K562 (cell line): ENCODE measurements at regions not wholly inside any gene's neighbourhood (a gene's known extent, or its start where the extent isn't known, plus 50 kb on each side); places are given as distances from the start of the nearest gene placed in this dataset.

ENCODE experiments used
- CC2D1A ChIP-seq: fragments of 450-650 bp; IDR thresholded peaks from 2 replicates; pipeline ENCODE4 v1.6.1; 2017; ENCODE audit warnings: mild to moderate bottlenecking
- CXXC5 ChIP-seq: fragments of 250-450 bp; sonication (Bioruptor Pico); IDR thresholded peaks from 2 replicates; pipeline ENCODE4 v1.8.0; 2022; ENCODE audit warnings: inconsistent platforms, mild to moderate bottlenecking, moderate library complexity
- FOXP1 ChIP-seq: sonication (generic); formaldehyde crosslinking; IDR thresholded peaks from 2 replicates; pipeline ENCODE4 v1.8.0; 2022; ENCODE audit warnings: mild to moderate bottlenecking, missing genetic modification reagents
- PHF21A ChIP-seq: fragments of 450-650 bp; IDR thresholded peaks from 2 replicates; pipeline ENCODE4 v1.6.1; 2017; ENCODE audit warnings: low read depth, borderline replicate concordance
- SNRNP70 ChIP-seq: fragments of 200-400 bp; formaldehyde crosslinking; optimal IDR thresholded peaks from 2 replicates; pipeline ENCODE3; 2017; ENCODE audit warnings: low read depth, low read length
- TBP ChIP-seq: optimal IDR thresholded peaks from 2 replicates; pipeline ENCODE3; 2011; ENCODE audit warnings: low read depth, low read length, improper control_type of control experiment
- TFAP4 ChIP-seq: sonication (generic); formaldehyde crosslinking; IDR thresholded peaks from 2 replicates; pipeline ENCODE4 v1.8.0; 2022; ENCODE audit warnings: missing genetic modification reagents, mild to moderate bottlenecking, moderate library complexity, borderline replicate concordance
- TSHZ1 ChIP-seq: fragments of 250-450 bp; sonication (Bioruptor Pico); IDR thresholded peaks from 2 replicates; pipeline ENCODE4 v1.4.0; 2020; ENCODE audit warnings: mild to moderate bottlenecking, moderate library complexity
- WHSC1 ChIP-seq: IDR thresholded peaks from one replicate; pipeline ENCODE4 v1.6.1; 2012; ENCODE audit warnings: low read length, control low read depth, inconsistent platforms
- ZC3H8 ChIP-seq: fragments of 450-650 bp; IDR thresholded peaks from 2 replicates; pipeline ENCODE4 v1.6.1; 2017
- ZNF589 ChIP-seq: fragments of 200-800 bp; sonication (Bioruptor generic); IDR thresholded peaks from 2 replicates; pipeline ENCODE4 v1.6.1; 2016; ENCODE audit warnings: low read depth, missing genetic modification characterization, missing compliant biosample characterization
- ZNF707 ChIP-seq: fragments of 250-450 bp; sonication (Bioruptor Pico); conservative IDR thresholded peaks from 2 replicates; pipeline ENCODE4 v1.8.0; 2022; ENCODE audit warnings: inconsistent platforms, mild to moderate bottlenecking, moderate library complexity
- ZNF766 ChIP-seq: fragments of 200-800 bp; sonication (Bioruptor generic); conservative IDR thresholded peaks from 2 replicates; pipeline ENCODE4 v1.6.1; 2016; ENCODE audit warnings: missing genetic modification characterization, missing compliant biosample characterization
- TF ChIP-seq, protein P1 (sequence below): sonication (generic); formaldehyde crosslinking; IDR thresholded peaks from 2 replicates; pipeline ENCODE4 v1.8.0; 2023; ENCODE audit warnings: missing genetic modification reagents, mild to moderate bottlenecking, borderline replicate concordance

DNA sequence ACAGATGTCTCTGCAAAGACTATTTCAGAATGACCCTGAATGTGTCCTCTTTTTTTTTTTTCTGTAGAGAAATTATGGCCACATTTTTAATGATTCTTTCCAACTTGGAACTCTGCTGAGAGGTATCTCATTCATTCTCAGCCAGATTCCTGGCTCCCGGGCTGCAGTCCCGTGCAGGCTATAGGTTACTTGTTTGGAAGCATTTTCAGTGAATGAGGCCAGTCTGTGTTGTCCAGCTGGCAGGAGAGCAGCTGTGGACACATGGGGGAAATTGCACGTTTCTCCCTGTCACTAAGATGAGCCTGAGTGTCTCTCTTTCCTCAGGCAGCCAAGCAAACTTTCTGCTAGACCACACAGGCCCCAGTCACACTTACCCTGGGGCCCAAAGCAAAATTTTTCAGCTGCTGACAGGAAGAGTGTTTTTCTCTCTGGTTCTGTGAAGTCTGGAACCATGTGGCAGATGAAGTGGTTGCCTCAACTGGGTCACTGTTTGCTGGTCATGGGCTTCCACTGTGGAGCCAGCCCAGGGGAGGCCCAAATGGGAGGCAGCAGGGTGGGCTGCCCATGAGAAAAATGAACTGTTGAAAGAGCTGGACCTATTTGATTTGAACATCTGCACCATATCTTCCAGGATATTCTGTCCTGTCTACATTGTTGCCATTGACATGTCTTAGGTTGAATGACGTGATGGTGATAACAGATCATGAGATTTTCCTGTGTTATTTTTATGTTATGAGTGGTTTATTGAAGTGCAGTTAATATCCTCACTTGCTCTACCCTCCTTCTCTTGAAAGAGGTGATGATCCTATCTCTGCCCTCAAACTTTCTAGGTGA lies 431.2 kb downstream of the LPIN1 start (continued):
- TF ChIP-seq TSHZ1 (CRISPR knock-in tag) (no peak), FOXP1 (CRISPR knock-in tag) (0 out of 2 replicates have a peak, but pooled peaks have one; percentile 6), ZC3H8 (no peak), ZNF589 (CRISPR knock-in tag) (no peak; the same call in 1 of the 2 replicates), ZNF766 (CRISPR knock-in tag) (peak; percentile 54; the same call in 1 of the 2 replicates), CC2D1A (no peak), CXXC5 (no peak), TBP (no peak), TFAP4 (CRISPR knock-in tag) (no peak; the same call in 1 of the 2 replicates), SNRNP70 (no peak), ZNF707 (CRISPR knock-in tag) (no peak), PHF21A (no peak), WHSC1 (no peak)
- TF ChIP-seq, protein P1, sequence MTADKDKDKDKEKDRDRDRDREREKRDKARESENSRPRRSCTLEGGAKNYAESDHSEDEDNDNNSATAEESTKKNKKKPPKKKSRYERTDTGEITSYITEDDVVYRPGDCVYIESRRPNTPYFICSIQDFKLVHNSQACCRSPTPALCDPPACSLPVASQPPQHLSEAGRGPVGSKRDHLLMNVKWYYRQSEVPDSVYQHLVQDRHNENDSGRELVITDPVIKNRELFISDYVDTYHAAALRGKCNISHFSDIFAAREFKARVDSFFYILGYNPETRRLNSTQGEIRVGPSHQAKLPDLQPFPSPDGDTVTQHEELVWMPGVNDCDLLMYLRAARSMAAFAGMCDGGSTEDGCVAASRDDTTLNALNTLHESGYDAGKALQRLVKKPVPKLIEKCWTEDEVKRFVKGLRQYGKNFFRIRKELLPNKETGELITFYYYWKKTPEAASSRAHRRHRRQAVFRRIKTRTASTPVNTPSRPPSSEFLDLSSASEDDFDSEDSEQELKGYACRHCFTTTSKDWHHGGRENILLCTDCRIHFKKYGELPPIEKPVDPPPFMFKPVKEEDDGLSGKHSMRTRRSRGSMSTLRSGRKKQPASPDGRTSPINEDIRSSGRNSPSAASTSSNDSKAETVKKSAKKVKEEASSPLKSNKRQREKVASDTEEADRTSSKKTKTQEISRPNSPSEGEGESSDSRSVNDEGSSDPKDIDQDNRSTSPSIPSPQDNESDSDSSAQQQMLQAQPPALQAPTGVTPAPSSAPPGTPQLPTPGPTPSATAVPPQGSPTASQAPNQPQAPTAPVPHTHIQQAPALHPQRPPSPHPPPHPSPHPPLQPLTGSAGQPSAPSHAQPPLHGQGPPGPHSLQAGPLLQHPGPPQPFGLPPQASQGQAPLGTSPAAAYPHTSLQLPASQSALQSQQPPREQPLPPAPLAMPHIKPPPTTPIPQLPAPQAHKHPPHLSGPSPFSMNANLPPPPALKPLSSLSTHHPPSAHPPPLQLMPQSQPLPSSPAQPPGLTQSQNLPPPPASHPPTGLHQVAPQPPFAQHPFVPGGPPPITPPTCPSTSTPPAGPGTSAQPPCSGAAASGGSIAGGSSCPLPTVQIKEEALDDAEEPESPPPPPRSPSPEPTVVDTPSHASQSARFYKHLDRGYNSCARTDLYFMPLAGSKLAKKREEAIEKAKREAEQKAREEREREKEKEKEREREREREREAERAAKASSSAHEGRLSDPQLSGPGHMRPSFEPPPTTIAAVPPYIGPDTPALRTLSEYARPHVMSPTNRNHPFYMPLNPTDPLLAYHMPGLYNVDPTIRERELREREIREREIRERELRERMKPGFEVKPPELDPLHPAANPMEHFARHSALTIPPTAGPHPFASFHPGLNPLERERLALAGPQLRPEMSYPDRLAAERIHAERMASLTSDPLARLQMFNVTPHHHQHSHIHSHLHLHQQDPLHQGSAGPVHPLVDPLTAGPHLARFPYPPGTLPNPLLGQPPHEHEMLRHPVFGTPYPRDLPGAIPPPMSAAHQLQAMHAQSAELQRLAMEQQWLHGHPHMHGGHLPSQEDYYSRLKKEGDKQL (CRISPR knock-in tag) = no peak
